Skin epidermis (tissue), 12 donors: ENCODE measurements at regions not wholly inside any gene's neighbourhood (a gene's known extent, or its start where the extent isn't known, plus 50 kb on each side); places are given as distances from the start of the nearest gene placed in this dataset.
"Not testable (repeated sequence)": the region's sequence is repeated elsewhere in the genome, so short reads cannot be mapped to it uniquely, and the experiment has no call there.

Source experiments
- H3K27ac ChIP-seq, 21 experiments: fragments of 200-600 bp; sonication (generic) in 11 of 21; one replicate each; pipeline ENCODE4 v1.5.0; 2020; ENCODE audit warnings: mild to moderate bottlenecking in 3 of 21, inconsistent platforms in 2 of 21, moderate library complexity in 2 of 21
- H3K4me3 ChIP-seq, 7 experiments: fragments of 200-600 bp; sonication (generic) in 2 of 7; one replicate each; pipeline ENCODE4 v1.5.0; 2020; ENCODE audit warnings: inconsistent platforms in 2 of 7, mild to moderate bottlenecking in 2 of 7, moderate library complexity in 1 of 7

DNA sequence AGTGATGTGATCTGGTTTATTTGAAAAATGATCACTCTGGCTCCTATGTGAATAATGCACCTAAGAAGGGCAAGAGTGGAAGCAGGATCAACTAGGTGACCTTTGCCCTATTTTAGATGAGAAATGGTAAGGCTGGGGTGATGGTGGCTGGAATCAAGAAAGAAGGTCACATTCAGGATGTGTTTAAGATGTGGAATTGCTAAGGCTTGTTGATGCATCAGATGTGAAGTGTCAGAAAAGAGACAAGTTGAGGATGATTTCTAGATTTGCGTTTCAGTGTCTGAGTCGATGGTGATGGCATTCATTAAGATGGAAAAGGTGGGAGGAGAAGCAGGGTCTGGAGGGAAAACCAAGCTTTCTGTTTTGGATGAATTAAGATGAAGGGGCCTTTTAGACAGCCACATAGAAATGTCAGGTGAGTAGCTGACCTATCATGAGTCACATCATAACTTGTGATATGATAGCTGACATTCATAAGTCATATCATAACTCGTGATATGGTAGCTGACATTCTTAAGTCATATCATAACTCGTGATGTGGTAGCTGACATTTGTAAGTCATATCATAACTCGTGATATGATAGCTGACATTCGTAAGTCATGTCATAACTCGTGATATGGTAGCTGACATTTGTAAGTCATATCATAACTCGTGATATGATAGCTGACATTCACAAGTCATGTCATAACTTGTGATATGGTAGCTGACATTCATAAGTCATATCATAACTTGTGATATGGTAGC is 101.2 kb upstream of the SEC11C start:
- no peak overlapping the region for H3K27ac ChIP-seq
- no peak overlapping the region for H3K4me3 ChIP-seq

DNA sequence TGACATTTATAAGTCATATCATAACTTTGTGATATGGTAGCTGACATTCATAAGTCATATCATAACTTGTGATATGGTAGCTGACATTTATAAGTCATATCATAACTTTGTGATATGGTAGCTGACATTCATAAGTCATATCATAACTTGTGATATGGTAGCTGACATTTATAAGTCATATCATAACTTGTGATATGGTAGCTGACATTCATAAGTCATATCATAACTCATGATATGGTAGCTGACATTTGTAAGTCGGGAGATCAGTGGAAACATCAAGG is 100.7 kb upstream of the SEC11C start:
- not testable (repeated sequence) for H3K4me3 ChIP-seq, H3K27ac ChIP-seq

DNA sequence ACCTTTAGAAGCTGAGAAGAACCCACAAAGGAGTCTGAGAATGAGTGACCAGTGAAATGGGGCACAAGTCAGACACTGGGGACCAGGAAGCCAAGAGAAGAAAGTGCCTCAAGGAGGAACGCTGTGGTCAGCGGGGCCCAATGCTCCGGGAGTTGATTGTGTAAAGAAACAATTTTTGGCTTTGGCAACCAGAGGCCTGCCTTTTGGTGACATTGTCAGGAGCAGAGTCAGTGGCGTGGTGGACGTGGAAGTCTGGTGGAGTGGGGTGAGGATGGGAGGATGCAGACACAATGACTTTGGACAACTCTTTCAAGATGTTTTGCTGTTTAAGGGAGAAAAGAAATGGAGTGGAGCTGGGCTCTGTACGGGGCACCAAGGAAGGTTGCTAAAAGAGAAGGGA is 100.2 kb upstream of the SEC11C start:
- H3K4me3 ChIP-seq, result no peak overlapping the region
- H3K27ac ChIP-seq, result no peak overlapping the region

DNA sequence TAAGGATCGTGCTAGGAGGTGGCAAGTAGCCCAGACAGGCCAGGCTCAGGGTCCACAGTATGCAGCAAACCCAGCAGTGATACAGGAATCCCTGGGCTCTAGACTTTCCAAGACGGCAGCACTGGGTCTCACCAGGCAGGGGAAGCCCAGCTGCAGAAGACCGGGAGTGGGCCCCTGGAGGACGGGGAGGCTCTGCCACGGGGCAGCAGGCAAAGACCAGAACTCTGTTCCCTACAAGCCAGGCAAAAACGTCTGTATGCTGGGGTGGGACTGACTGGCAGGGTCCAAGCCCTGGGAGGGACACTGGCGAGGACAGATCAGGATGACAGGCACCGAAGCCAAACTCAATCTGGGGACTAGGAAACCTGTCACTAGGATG is 98.9 kb upstream of the SEC11C start:
- no peak overlapping the region for H3K27ac ChIP-seq
- no peak overlapping the region for H3K4me3 ChIP-seq

DNA sequence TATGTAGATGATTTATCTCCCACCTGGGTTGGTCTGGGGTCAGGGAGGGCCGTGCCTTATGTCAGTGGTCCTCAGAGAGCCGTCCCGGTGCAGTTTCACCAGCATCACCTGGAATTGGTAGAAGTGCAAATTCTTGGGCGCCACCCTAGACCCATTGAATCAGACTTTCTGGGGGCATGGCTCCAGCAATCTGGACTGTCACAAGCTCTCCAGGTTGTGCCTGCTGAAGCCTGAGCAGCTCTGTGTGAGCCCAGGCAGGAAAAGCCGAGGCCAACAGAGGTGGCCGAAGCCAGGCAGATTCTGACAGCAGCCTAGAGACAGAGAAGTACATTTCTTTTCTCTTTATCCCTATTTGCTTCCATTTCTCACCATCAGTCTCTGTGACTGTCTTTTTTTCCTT is 98.4 kb upstream of the SEC11C start:
- H3K4me3 ChIP-seq, result no peak overlapping the region
- H3K27ac ChIP-seq, result peak overlapping the region in 1 of 21 experiments; percentile 47

DNA sequence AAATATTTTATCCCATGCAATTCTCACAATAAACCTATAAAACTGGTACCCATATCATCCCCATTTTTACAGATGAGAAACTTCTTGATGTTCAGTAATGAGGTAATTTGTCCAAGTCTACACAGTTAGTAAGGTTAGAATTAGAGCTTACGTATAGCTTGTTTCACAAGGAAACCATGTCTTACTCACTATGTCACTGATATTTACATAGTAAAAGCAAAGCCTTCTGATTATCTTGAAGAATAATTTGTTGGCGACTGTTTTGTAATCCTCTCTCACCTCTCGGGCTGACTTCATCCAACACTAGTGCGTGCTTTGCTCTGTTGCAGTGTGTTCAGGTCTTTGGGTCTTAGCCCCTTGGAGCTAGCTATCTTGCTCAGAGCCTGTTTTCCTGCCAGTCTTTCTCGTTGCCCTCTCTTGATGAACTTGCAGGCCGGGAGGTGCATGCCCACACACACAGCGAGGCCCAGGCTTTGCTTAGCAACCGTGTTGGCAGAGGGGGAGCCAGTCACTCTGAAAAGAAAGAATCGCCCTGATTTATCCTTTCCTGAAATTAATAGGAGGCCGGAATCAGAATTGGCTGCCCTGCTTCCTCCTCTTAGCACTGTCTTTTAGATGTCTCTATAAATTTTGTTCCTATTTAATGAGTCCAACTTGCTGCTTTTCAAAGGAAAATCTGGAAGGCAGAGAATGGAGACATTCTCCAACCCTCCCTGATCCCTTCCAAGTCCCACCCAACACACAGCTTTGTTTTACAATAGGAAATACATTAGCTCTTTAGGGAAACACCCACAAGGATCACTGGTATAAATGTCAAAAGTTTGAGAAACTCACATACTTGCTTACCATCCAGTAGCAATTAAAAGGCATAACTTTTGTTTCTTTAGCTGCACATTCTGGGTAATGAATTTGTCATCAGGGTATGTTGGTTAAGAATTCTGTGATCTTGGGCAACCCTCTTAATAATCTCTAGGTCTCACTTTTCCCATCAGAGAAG is 97.6 kb upstream of the SEC11C start:
- H3K27ac ChIP-seq, result peak overlapping the region in 7 of 21 experiments; percentile 1 to 47 (median 12)
- H3K4me3 ChIP-seq, result no peak overlapping the region

DNA sequence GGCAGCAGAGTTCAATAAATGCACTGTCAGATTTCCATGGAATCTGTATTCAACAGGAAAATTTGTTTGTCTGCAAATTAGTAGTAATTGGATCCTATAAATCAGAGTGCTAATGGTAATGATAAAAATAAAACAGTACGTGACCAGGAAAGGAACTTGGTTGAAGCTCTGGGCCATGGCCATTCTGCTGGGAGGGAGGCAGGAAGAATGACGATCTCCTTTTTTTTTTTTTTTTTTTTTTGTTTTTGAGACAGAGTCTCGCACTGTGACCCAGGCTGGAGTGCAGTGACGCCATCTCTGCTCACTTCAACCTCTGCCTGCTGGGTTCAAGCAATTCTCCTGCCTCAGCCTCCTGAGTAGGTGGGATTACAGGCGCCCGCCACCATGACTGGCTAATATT is 94.8 kb upstream of the SEC11C start:
- no peak overlapping the region for H3K27ac ChIP-seq
- H3K4me3 ChIP-seq, result no peak overlapping the region

DNA sequence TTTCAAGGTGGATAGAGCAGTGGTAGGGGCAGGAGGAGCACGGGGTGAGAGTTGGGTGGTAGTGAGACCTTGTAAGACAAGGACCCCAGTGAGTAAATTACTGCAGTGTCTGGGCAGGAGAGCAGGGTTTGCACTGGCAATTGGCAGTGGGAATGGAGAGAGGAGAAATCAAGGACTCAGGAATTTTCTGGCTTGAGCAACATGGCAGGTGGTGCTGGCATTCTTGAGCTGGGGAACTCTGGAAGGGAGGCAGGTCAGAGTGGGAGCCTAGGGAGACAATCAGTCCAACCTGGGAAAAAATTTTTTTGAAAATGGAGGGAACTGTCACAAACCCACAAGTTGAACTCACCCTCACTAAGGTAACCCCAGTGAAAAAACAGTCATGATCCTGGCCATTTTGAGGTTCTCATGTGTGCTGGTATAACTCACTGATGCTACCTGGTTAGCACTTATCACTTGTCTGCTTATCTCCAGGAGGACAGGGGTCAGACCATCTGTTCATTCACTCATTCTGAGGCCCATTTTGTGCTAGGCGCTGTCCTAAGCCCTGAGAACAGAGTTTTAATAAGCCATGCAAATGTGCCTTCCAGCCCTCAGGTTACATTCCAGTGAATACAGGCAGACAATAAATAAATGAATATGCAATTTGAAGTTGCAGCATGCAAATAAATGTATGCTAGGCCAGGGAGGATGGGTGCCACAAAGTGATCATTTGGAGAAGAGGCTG is 92.2 kb upstream of the SEC11C start:
- H3K27ac ChIP-seq, result no peak overlapping the region
- H3K4me3 ChIP-seq, result no peak overlapping the region

DNA sequence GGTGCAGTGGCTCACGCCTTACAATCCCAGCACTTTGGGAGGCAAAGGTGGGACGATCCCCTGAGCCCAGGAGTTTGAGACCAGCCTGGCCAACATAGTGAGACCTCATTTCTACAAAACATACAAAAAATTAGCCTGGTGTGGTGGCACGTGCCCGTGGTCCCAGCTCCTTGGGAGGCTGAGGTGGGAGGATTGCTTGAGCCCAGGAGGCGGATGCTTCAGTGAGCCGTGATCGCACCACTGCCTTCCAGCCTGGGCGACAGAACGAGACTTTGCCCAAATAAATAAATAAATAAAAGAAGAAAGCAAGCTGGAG is 91.7 kb upstream of the SEC11C start:
- H3K27ac ChIP-seq, result no peak overlapping the region

DNA sequence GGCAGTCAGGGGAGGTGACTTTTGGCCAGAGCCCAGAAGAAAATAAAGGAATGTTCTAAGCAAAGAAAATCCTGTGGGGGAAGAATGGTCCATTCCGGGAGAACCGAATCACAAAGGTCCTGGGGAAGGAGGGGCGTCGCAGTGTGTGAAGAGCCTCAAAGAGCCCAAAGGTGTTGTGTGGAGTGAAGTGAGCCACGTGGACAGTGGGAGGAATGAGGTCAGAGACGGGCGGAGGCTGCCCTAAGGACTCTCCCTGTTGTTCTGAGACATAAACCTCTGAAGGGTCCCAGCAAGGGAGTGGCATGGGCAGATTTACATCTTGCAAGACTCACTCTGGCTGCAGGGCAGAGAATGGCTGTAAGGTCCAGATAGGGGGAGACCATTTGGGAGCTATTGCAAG is 91.3 kb upstream of the SEC11C start:
- Histone ChIP-seq H3K27ac (no peak overlapping the region), H3K4me3 (no peak overlapping the region)

More for the DNA sequence above, 91.7 kb upstream of the SEC11C start:
- H3K4me3 ChIP-seq, result no peak overlapping the region

DNA sequence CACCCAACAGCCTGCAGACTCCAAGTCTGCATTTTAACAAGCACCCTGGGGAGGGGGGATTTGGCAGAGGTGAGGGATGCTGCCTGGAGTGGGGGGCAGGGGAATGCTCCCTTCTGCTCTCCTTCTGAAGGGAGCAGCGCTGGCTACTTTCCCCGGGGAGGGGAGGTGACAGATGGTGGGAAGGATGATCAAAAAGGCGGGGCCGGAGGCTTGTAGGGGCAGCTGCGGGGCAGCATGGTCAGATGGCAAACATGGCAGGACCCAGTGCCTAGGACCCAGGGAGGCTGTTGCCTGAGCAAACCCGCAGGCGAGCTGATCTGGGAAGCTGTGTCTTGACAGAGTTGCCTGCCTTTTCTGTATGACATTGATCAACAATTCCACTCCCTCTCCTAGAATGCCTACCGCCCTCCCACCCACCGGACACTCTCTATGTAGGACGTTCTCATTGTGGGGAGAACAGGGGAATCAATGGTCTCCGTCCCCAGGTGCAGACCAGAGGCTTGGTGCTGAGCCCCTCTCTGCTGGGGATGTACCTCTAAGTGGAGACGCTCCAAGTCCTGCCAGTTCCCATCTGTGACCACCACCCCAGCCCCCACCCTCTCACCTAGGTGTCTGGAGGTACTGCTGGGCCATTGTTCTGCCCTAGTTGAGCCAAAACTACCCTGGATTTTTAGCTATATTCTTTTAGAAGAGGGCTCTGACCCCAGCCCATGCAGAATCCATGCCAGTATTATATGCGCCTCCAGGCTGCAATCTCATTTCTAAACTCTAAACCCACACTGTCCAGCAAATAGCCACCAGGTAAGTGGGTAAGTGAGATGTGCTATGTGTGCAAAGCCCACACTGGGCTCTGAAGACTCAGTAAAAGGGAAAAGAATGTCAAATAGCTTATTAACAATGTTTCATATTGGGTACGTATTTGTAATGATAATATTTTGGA is 89.7 kb upstream of the SEC11C start:
- Histone ChIP-seq H3K27ac (no peak overlapping the region), H3K4me3 (no peak overlapping the region)

DNA sequence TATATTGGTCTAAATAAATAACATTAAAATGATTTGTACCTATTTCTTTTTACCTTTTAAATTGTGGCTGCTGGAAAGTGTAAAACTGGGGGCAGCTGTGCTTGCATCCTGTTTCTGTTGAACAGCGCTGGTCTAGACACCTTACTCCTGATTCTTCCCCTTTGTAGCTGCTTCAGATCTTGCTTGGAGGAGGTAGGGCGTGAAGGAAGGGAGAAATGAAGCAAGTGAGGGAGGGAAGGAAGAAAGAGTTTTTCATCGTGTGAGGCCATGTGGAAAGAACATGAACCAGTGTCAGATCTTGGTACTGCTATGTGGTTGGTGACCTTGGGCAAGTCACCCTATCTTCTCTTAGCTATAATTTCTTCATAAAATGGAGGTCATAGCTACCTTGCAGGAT is 89.0 kb upstream of the SEC11C start:
- Histone ChIP-seq H3K27ac (no peak overlapping the region), H3K4me3 (no peak overlapping the region)

DNA sequence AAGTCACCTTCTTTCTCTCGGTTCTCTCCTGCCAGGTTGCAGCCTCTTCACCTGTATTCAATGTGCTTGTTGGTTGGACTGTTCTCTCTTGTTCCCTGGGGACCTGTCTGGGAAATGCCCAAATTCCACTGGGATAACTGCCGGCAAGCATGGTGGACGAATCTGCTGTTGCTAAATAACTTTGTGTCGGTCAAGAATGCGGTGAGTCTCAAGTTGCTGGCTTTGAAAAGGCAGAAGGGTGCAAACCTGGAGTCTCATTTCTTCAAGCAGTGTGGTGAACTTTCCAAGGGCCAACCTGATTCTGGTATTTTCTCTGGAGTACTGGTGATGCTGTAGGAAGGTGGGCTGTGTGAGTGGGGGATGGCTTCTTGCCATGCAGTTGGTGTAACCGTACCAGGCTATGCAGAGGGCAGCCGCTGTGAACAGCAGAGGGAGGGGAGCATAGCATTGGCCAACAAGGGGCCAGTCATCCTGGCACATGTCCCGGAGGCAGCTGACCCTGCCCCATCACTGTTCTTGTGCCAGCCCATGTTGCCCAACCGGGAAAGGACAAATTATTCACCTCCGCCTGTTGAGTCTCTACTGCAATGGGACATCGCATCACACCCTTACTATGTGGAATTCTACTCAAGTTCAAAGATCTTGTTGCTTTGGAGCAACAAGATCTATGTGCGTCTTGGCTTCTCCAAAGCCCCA is 88.1 kb upstream of the SEC11C start:
- no peak overlapping the region for H3K4me3 ChIP-seq

DNA sequence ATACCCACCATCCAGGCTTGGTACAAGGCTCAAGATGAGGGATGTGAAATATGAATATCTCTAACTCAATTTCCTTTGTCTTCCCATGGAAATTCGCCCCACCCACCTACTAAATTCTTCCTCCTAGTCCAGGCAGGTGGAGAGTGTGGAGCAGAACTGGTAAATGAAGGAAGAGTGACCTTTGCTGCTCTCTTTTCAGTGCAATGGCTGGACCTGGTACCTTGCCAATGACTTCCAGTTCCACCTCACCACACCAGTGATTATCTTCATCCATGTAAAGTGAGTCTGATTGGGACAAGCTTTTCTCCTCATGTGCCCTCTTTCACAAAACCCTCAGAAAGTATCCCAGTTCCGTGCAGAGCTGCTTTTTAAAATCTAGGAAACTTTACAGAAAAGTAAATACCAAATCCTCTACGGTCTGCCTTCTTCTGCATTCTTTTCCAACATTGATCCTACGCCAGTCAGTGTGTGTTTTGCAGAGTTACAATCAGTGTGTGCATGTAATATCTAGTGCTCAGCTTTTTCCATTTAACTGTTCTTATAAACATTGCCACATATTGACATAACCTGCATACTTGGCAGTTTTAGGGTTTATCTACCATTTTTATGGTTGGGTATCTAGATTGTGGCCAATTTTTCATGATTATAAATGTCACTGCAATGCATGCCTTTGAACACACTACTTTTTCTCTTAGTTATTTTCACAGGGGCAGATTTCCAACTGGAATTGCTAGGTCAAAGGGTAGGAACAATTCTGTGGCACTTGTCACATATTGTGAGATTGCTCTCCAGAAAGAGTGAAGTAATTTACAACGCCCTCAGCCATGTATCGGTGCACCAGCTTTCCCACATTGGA is 86.5 kb upstream of the SEC11C start:
- H3K27ac ChIP-seq, result peak overlapping the region in 2 of 21 experiments; percentile 16 to 29
- no peak overlapping the region for H3K4me3 ChIP-seq

More for the DNA sequence above, 88.1 kb upstream of the SEC11C start:
- no peak overlapping the region for H3K27ac ChIP-seq

DNA sequence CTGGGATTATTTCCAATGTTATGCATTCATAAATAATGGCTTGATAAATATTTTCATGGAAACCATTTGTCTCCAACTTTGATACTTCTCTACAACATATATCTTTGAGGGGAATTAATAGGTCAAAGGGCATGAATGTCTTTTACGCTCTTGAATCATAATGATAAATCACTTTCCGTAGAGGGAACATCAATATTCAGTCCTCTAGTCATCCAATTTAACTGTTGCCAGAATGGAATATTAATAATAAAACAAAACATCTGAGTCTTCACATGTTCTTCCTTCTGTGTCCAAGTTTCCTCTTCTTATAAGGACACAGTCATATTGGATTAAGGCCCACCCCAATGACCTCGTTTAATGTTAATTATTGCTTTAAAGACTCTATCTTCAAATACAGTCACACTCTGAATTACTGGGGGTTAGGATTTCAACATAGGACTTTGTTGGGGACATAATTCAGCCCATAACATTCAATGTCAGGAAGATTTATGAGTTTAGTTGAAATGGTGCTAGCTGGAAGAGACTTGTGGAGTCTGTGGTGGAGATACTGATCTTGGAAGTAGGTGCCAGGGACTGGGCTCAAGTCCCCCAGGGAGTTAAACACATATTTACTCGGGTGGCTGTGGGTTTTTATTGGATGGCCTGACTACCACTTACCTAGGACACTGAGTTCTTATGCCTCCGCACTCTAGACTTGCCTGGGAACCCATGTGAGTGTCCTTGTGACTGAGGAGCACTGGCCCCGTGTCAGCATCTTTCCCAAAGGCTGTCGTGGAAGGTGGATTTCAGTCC is 85.0 kb upstream of the SEC11C start:
- Histone ChIP-seq H3K27ac (peak overlapping the region in 5 of 21 experiments; percentile 6 to 54 (median 42)), H3K4me3 (no peak overlapping the region)

DNA sequence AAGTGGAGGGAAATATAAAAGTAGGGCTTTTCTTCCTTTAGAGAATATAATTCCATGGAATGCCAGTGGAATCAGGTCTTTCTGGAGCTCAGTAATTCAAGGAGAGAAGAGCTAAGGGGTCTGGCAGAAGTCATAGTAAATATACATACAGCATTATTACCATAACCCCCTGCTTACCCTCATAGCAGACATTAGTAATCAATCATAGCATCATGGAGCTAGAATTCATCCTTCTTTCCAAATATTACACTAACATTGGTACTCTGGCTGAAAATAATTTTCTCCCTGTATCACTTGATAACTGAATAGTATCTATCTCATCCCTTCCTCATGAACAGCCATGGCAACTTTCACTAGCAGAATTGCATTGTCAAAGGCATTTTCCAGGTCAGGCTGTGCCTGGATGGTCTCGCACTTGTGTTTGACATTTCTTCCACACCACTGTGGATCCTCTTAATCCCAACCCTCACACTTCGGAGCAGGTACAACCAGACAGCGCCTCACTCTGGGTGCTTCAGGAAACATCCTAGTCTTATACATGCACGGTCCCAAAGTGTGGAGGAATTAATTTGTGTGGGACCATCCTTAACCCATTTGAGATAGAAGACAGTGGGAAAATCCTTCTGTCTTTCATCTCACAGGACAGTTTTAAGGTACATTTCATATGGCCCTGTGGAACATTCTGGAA is 84.2 kb upstream of the SEC11C start:
- Histone ChIP-seq H3K27ac (peak overlapping the region in 3 of 21 experiments; percentile 6 to 54 (median 31)), H3K4me3 (no peak overlapping the region)
